ENCODE measurements at regions not wholly inside any gene's neighbourhood (a gene's known extent, or its start where the extent isn't known, plus 50 kb on each side); places are given as distances from the start of the nearest gene placed in this dataset.

DNA sequence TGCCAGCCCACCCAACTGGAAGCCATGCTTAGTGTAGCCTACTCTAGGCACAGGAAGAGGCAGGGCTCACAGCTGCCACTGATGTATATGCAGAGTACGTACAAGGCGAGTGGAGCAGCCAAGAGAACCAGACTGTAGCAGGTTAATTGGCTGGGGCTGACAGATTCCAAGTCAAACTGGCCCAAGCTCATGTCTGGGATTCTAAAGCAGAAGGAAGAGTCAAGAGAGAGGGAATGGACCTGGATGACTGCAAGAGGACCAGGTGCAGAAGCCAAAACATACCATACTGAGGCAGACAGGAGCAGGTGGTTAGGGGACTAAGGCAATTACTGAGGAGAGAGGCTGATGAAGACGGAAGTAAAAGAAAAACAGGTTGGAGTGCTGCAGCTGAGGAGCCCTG lies 51.3 kb upstream of the LRRN2 start:
- no peak for DNase-seq (ENCODE audit: low spot score)

- DNase-seq (ENCODE audit: low spot score): no peak
These were observed 53.0 kb upstream of the LRRN2 start for GRCh38 chr1:204738506-204738905.

DNA sequence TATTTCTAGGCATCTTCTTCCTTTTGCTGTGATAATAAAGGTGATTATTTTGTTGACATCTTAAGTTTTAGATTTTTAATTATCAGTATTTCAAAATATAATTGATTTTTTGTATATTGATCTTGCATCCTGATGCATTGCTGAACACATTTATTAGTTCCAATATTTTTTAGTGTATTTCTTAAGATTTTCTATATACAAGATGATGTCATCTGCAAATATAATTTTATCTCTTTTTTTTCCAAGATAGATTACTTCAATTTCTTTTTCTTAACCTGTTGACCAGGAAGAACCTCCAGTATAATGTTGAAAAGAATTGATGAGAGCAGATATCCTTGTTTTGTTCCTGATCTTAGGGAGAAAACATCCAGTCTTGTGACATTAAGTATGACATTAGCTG lies 54.8 kb upstream of the LRRN2 start:
- DNase-seq (ENCODE audit: low spot score): no peak

- no peak for DNase-seq (ENCODE audit: low spot score)
These were observed 55.9 kb upstream of the LRRN2 start for GRCh38 chr1:204741440-204741839.

GRCh38 chr1:204742676-204743251 lies 57.2 kb upstream of the LRRN2 start:
- DNase-seq (ENCODE audit: low spot score): no peak

GRCh38 chr1:204744107-204744779 lies 58.7 kb upstream of the LRRN2 start:
- DNase-seq (ENCODE audit: low spot score): peak; percentile 20

DNA sequence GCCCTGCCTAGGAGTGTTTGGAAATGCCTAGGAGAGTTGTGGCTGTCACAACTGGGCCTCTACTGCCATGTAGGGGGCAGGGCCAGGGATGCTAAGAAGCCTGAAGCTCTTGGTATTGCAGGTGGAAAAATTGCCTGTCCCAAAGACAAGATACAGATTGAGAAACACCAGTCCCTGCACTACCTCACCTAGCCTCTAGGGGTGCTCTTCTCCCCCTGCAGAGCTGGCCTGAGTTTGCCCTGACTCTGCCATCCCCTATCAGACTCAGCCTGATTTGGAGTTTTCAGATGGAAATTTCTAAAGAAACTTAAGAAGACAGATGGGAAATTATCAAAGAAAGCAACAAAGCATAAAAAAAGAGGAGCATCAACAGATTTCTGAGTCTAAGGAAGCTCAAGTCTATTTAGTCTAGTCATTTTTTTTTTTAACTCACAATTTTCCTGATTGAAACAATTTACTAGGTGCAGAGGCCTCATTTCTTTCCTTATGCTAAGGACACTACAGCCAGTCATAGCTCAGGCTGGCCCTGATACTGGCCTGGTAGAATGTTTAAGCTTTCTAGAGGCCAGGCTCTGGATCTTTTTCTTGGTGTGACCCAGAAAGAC lies 61.4 kb upstream of the LRRN2 start:
- peak; percentile 31 for DNase-seq (ENCODE audit: low spot score)

DNA sequence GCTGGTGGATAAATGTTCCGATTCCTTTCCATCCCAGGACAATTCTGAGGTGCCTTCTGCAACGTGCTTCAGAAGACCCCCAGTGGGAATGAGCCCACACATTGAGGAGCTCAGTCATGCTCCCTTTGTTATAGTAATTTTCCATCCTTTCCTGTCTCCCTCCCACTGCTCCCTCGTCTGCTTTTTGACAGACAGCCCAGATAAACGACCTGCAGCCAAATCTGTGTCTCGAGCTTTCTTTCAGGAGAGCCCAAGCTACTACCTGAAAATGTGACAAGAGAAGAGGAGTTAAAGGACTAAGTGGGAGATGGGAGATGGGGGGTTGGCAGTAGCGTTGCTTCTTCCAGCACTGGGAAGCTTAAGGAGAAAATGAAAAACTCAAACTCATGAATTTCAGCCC lies 65.9 kb upstream of the LRRN2 start:
- DNase-seq (ENCODE audit: low spot score): no peak

DNA sequence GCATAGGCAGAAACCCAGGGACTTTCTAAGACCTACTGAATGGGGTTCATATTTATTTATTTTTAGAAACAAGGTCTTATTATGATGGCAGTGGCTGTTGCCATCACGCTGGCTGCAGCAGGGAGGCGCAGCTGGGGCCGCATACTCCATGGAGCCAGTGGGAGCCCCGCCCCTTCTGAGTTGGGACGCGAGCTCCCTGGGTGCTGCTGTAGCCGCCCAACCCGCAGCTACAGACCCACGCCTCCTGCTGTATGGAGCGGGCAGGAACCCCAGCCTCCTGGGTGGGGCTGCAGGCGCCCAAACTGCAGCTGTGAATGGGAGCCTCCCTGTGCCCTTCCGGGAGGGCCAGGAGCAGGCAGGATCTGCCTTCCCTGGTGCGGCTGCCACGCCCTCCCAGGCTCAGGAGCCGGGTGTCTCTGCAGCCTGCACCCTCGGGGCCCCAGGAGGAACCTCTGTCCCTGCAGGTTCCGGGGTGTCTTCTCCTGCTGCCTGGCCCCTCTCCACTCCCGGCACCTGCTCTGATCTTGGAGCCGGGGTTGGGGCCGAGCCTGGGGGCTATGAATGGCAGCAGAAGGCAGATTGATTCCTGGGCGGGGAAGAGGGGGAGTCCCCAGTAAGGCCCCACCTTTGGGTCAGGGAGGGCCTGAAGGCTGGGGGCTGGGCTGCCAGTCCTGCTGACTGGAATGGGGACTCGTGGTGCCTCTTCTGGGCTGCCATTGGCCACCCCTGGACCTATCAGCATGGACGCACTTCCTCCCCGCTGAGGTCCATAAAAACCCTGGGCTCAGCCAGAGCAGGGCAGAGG lies 66.5 kb upstream of the LRRN2 start:
- peak; percentile 17 for DNase-seq (ENCODE audit: low spot score)

GRCh38 chr1:204752688-204753040 lies 67.1 kb upstream of the LRRN2 start:
- no peak for DNase-seq (ENCODE audit: low spot score)

DNA sequence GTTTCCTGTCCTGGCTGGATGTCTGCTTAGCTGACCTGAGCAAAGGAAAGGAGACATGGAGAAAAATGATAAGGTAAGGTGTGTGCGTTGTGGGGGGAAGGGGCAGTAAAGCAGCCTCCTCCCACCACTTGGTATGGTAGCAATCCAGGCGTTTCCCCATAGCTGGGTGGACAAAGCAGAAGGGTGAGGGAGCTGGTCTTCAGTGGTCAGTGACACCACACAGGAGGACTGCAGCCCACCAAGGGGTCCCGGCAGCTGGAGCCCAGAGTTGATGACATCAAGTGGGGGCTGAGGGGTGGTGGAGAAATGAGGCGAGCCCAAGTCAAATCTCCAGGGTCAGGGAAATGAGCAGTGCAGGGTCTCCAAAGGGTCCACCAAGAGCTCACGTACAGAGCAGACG lies 69.3 kb upstream of the LRRN2 start:
- DNase-seq (ENCODE audit: low spot score): no peak

GRCh38 chr1:204756349-204756748 lies 70.8 kb upstream of the LRRN2 start:
- no peak for DNase-seq (ENCODE audit: low spot score)

DNA sequence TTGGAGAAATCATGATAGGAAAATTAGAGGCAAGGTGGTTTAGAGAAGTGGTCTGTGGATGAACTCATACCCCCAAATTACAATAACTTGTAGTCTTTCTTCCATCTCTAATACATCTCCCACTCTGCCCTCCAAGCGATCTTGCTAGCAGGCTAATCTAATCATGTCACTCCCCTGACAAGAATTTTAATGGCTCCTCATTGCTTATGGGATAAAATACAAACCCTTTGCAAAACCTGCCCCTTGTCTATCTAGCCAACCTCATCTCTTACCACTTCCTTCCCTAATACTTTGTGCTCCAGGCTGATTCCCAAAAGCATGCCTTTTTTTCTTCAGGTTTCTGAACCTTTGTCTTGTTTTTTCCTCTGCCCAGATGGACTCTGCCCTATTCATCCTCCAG lies 71.3 kb upstream of the LRRN2 start:
- no peak for DNase-seq (ENCODE audit: low spot score)

- no peak for DNase-seq (ENCODE audit: low spot score)
These were observed 73.1 kb upstream of the LRRN2 start for GRCh38 chr1:204758601-204759000.

DNA sequence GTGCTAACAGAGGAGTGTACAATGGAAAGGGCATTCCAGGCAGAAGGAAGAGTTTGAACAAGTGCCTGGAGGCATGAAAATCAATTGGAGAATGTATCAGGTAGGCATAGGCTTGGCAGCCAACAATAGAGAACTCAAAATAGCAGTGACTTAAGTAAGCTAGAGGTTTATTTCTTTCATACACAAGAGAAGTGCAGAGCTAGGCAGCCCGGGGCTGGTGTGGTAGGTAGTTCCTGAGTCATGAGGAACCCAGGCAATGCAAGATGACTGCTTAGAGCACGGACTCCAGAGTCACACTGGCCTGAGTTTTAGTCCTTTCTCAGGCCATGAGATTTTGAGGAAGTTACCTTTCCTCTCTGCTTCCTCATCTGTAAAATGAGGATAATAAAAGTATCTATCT lies 74.8 kb upstream of the LRRN2 start:
- DNase-seq (ENCODE audit: low spot score): no peak

GRCh38 chr1:204760757-204761156 lies 75.2 kb upstream of the LRRN2 start:
- DNase-seq (ENCODE audit: low spot score): no peak

DNA sequence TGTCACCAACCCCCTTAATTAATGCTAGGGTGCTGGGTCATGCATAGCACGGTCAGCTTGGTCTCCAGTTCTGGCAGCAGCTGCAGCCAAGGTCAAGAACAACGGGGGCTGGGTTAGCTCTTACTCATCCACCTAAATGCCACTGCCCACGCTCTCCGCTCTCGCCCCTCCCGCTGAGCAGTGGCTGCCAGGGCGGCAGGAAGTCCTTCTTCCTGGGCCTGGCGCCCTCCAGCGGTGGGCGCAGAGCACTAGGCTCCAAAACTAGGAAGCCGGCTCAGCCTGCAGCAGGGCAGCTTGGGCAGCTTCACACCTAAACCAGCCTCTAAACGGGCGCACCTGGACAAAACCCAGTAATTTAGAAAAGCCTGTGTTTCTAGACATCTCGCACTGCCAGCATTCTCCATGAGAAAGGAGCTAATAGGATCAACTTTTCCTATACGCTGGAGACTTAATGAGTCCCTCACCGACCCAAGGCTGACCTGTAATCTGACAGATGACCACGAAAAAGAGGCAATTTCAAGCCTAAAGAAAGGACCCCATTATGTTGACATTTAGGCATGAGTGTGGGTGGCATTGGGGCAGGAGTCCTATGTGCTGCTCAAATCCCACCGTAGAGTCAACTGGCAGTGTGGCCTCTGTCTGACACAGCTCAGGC lies 78.4 kb upstream of the LRRN2 start:
- DNase-seq (ENCODE audit: low spot score): peak; percentile 64

DNA sequence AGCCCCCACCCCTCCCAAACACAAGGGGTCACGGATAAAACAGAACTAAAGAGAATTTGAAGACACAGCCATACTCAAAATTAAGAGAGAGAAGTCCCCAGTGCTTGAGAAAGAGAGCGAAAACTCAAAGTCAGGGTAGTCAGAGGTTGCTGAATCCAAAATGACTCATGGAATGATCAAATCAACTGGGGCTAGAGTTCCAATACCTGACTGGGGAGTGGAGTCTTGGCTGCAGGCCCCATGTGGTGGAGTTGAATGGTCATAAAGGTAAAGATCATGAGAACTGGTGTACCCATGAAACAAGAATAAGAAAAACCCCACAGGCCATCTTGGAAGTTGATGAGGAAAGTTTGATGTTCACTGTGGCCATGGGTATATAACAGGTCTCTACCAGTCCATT lies 84.5 kb upstream of the LRRN2 start:
- no peak for DNase-seq (ENCODE audit: low spot score)

DNA sequence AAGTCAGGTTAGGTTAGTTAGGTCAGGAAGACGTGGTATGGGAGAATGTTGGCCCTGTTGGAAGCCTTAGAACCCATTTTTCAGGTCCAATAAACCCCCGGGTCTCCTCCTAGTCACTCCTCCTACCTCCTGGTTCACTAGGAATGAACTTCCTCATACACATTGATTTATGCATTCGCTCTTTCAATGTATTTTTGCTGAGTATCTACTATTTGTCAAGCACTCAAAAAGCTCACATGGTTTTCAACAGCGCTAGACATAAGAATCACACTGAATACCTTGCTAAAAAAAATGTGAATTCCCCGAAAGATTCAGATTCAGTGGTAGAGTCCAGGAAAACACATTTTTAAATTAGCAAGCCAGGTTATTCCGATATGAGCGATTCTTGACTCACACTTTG lies 85.8 kb upstream of the LRRN2 start:
- DNase-seq (ENCODE audit: low spot score): no peak

- no peak for DNase-seq (ENCODE audit: low spot score)
These were observed 87.7 kb upstream of the LRRN2 start for GRCh38 chr1:204773246-204773645.

DNA sequence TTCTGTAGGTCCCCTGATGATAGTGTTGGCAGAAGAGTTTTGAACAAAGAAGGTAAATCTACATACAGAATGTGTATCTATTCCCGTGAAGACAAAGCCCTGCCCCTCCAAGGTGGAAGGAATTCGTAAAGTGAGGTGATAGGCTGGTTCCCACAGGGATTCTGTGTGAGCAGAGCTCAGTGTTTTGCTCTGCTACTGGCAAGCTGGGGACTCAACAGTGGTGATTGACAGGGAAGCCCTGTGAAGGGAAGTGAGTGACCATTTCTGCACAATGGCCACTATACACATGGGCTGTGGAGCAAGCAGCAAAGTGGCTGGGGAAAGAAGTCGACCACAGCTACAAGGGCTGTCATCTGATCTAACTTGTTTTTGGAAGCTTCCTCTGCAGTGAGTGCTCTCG lies 90.0 kb upstream of the LRRN2 start:
- no peak for DNase-seq (ENCODE audit: low spot score)

GRCh38 chr1:204777591-204777990 lies 92.1 kb upstream of the LRRN2 start:
- no peak for DNase-seq (ENCODE audit: low spot score)

GRCh38 chr1:204780630-204781029 lies 90.0 kb upstream of the NFASC start:
- DNase-seq (ENCODE audit: low spot score): no peak

All from pons (tissue), 1 donor.